ENCODE measurements at regions not wholly inside any gene's neighbourhood (a gene's known extent, or its start where the extent isn't known, plus 50 kb on each side); places are given as distances from the start of the nearest gene placed in this dataset.

GRCh38 chr4:65023081-65023480 lies 613.8 kb upstream of the TECRL start:
- Histone ChIP-seq H3K9ac (ENCODE audit: low read length in 3 of 3) (no peak overlapping the region), H3K27ac (ENCODE audit: low read depth in 2 of 2, low read length in 2 of 2) (no peak overlapping the region), H3K27me3 (ENCODE audit: control insufficient read depth, insufficient read depth, low read length) (no peaks in the 10 kb centered on the region), H3K4me3 (ENCODE audit: low read length in 3 of 3) (no peak overlapping the region), H3K36me3 (ENCODE audit: control insufficient read depth in 2 of 3, insufficient read depth in 3 of 3, low read length in 3 of 3) (no peaks in the 10 kb centered on the region), H3K9me3 (ENCODE audit: control insufficient read depth in 2 of 3, insufficient read depth in 1 of 3, low read length in 3 of 3) (no peaks in the 10 kb centered on the region), H3K4me1 (ENCODE audit: control insufficient read depth in 2 of 3, insufficient read depth in 2 of 3, low read depth in 1 of 3, low read length in 3 of 3) (peaks cover 0 to 3% (median 0%) of the 10 kb centered on the region in 3 donors)
- intact Hi-C loops (cut with DNase I), result no loop called here
- DNase-seq (peak in 2 of 5 donors; percentile 35 to 55), FAIRE-seq (no peak)
- TF ChIP-seq CTCF (IDR thresholded peaks at IDR 0.05; ENCODE audit: borderline replicate concordance, extremely low read depth, insufficient read depth), result no peak

GRCh38 chr4:65021737-65022136 lies 612.5 kb upstream of the TECRL start:
- no peak for DNase-seq
- no peak for FAIRE-seq
- Histone ChIP-seq H3K4me1 (ENCODE audit: control insufficient read depth in 2 of 3, insufficient read depth in 2 of 3, low read depth in 1 of 3, low read length in 3 of 3) (peaks cover 0 to 3% (median 0%) of the 10 kb centered on the region in 3 donors), H3K4me3 (ENCODE audit: low read length in 3 of 3) (no peak overlapping the region), H3K9me3 (ENCODE audit: control insufficient read depth in 2 of 3, insufficient read depth in 1 of 3, low read length in 3 of 3) (no peaks in the 10 kb centered on the region), H3K36me3 (ENCODE audit: control insufficient read depth in 2 of 3, insufficient read depth in 3 of 3, low read length in 3 of 3) (no peaks in the 10 kb centered on the region), H3K27ac (ENCODE audit: low read depth in 2 of 2, low read length in 2 of 2) (no peak overlapping the region), H3K9ac (ENCODE audit: low read length in 3 of 3) (no peak overlapping the region), H3K27me3 (ENCODE audit: control insufficient read depth, insufficient read depth, low read length) (no peaks in the 10 kb centered on the region)
- intact Hi-C loops (cut with DNase I), result no loop called here
- no peak for TF ChIP-seq CTCF (IDR thresholded peaks at IDR 0.05; ENCODE audit: borderline replicate concordance, extremely low read depth, insufficient read depth)

GRCh38 chr4:65021149-65021548 lies 611.9 kb upstream of the TECRL start:
- FAIRE-seq (no peak), DNase-seq (no peak)
- Histone ChIP-seq H3K4me3 (ENCODE audit: low read length in 3 of 3) (no peak overlapping the region), H3K9me3 (ENCODE audit: control insufficient read depth in 2 of 3, insufficient read depth in 1 of 3, low read length in 3 of 3) (no peaks in the 10 kb centered on the region), H3K4me1 (ENCODE audit: control insufficient read depth in 2 of 3, insufficient read depth in 2 of 3, low read depth in 1 of 3, low read length in 3 of 3) (peaks cover 0 to 3% (median 0%) of the 10 kb centered on the region in 3 donors), H3K27me3 (ENCODE audit: control insufficient read depth, insufficient read depth, low read length) (no peaks in the 10 kb centered on the region), H3K9ac (ENCODE audit: low read length in 3 of 3) (no peak overlapping the region), H3K36me3 (ENCODE audit: control insufficient read depth in 2 of 3, insufficient read depth in 3 of 3, low read length in 3 of 3) (no peaks in the 10 kb centered on the region), H3K27ac (ENCODE audit: low read depth in 2 of 2, low read length in 2 of 2) (no peak overlapping the region)
- TF ChIP-seq CTCF (IDR thresholded peaks at IDR 0.05; ENCODE audit: borderline replicate concordance, extremely low read depth, insufficient read depth), result no peak
- intact Hi-C loops (cut with DNase I), result no loop called here

GRCh38 chr4:65019775-65020174 lies 610.5 kb upstream of the TECRL start:
- Histone ChIP-seq H3K9me3 (ENCODE audit: control insufficient read depth in 2 of 3, insufficient read depth in 1 of 3, low read length in 3 of 3) (no peaks in the 10 kb centered on the region), H3K4me1 (ENCODE audit: control insufficient read depth in 2 of 3, insufficient read depth in 2 of 3, low read depth in 1 of 3, low read length in 3 of 3) (peaks cover 0 to 3% (median 0%) of the 10 kb centered on the region in 3 donors), H3K36me3 (ENCODE audit: control insufficient read depth in 2 of 3, insufficient read depth in 3 of 3, low read length in 3 of 3) (no peaks in the 10 kb centered on the region), H3K27ac (ENCODE audit: low read depth in 2 of 2, low read length in 2 of 2) (no peak overlapping the region), H3K27me3 (ENCODE audit: control insufficient read depth, insufficient read depth, low read length) (no peaks in the 10 kb centered on the region), H3K9ac (ENCODE audit: low read length in 3 of 3) (no peak overlapping the region), H3K4me3 (ENCODE audit: low read length in 3 of 3) (no peak overlapping the region)
- TF ChIP-seq CTCF (IDR thresholded peaks at IDR 0.05; ENCODE audit: borderline replicate concordance, extremely low read depth, insufficient read depth), result no peak
- no peak for DNase-seq
- intact Hi-C loops (cut with DNase I), result no loop called here
- FAIRE-seq, result no peak

Measured in kidney (tissue), 13 donors.